Hematopoietic multipotent progenitor cell (in vitro differentiated cells): ENCODE measurements at regions not wholly inside any gene's neighbourhood (a gene's known extent, or its start where the extent isn't known, plus 50 kb on each side); places are given as distances from the start of the nearest gene placed in this dataset.
"Not testable (repeated sequence)": the region's sequence is repeated elsewhere in the genome, so short reads cannot be mapped to it uniquely, and the experiment has no call there.

Source experiments
- DNase-seq, 3 donors: peaks; one replicate each; pipeline ENCODE4 v3.0.0-alpha.2; 2011 to 2015; ENCODE audit warnings: low read depth in 2 of 3, low spot score in 2 of 3

- DNase-seq = no peak
Measured at GRCh38 chr7:136266457-136266856, 289.3 kb upstream of the MTPN start.

- not testable (repeated sequence) for DNase-seq
Measured at GRCh38 chr7:136264304-136264703, 287.1 kb upstream of the MTPN start.

GRCh38 chr7:136263112-136263860, 286.1 kb upstream of the MTPN start:
- DNase-seq = not testable (repeated sequence)

- not testable (repeated sequence) for DNase-seq
Measured at GRCh38 chr7:136260591-136260990, 283.4 kb upstream of the MTPN start.

GRCh38 chr7:136259074-136259473, 281.9 kb upstream of the MTPN start:
- DNase-seq = no peak

GRCh38 chr7:136256491-136256890, 279.3 kb upstream of the MTPN start:
- DNase-seq = no peak

- no peak for DNase-seq
Measured at GRCh38 chr7:136254148-136254547, 277.0 kb upstream of the MTPN start.

GRCh38 chr7:136251826-136252225, 274.7 kb upstream of the MTPN start:
- DNase-seq = no peak

GRCh38 chr7:136247211-136247610, 270.1 kb upstream of the MTPN start:
- no peak for DNase-seq

GRCh38 chr7:136245327-136246004, 268.3 kb upstream of the MTPN start:
- DNase-seq = no peak

- no peak for DNase-seq
Measured at GRCh38 chr7:136234040-136234439, 256.9 kb upstream of the MTPN start.

GRCh38 chr7:136230210-136230609, 253.1 kb upstream of the MTPN start:
- no peak for DNase-seq

- DNase-seq = no peak
Measured at GRCh38 chr7:136229790-136230189, 252.6 kb upstream of the MTPN start.

- no peak for DNase-seq
Measured at GRCh38 chr7:136228171-136228570, 251.0 kb upstream of the MTPN start.

- no peak for DNase-seq
Measured at GRCh38 chr7:136214356-136214755, 237.2 kb upstream of the MTPN start.

GRCh38 chr7:136213012-136213411, 235.9 kb upstream of the MTPN start:
- DNase-seq = no peak

- DNase-seq = no peak
Measured at GRCh38 chr7:136210664-136211063, 233.5 kb upstream of the MTPN start.

- DNase-seq = no peak
Measured at GRCh38 chr7:136210079-136210478, 232.9 kb upstream of the MTPN start.

GRCh38 chr7:136205956-136206355, 228.8 kb upstream of the MTPN start:
- DNase-seq = no peak

- no peak for DNase-seq
Measured at GRCh38 chr7:136198168-136198567, 221.0 kb upstream of the MTPN start.

GRCh38 chr7:136194878-136195277, 217.7 kb upstream of the MTPN start:
- DNase-seq = no peak

- no peak for DNase-seq
Measured at GRCh38 chr7:136193940-136194339, 216.8 kb upstream of the MTPN start.
